ENCODE measurements at regions not wholly inside any gene's neighbourhood (a gene's known extent, or its start where the extent isn't known, plus 50 kb on each side); places are given as distances from the start of the nearest gene placed in this dataset.

DNA sequence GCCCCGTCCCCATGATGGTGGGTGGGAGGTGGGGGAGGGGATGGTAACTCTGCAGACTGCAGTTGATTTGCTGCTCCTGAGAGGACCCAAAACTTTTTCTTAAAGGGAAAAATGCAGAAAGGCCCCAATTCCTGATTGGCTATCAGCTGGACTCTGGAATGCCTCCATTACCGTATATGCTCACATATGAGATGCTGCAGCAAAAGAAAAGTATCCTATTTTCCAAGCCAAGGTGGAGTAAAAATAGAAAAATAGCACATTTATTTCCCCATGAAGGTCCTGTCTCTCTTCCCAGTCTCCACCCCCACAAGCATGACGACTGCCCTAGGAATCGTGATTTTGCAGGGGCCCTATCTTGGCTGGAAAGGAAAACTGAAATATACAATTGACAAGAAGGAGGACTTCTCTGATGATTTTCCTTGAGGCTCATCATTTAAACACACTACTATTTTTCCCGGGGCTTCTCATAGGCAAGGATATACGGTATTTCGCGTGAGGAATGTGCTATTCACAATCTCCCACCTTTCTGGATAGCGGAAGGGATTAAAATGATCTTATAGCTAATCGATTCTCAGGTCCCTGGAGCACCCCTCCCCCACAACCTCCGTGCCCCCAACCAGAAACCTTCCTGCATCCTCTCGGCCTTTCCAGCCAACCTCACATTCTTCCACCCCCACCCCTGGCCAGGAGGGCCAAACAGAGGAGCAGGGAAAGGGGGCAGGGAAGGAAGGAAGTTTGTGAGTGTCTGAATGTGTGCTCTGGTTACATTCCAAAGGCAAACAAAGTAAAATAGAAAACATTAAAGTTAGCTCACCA lies 138.9 kb upstream of the CCND2 start:
- DNase-seq (ENCODE audit: low read depth): no peak

DNA sequence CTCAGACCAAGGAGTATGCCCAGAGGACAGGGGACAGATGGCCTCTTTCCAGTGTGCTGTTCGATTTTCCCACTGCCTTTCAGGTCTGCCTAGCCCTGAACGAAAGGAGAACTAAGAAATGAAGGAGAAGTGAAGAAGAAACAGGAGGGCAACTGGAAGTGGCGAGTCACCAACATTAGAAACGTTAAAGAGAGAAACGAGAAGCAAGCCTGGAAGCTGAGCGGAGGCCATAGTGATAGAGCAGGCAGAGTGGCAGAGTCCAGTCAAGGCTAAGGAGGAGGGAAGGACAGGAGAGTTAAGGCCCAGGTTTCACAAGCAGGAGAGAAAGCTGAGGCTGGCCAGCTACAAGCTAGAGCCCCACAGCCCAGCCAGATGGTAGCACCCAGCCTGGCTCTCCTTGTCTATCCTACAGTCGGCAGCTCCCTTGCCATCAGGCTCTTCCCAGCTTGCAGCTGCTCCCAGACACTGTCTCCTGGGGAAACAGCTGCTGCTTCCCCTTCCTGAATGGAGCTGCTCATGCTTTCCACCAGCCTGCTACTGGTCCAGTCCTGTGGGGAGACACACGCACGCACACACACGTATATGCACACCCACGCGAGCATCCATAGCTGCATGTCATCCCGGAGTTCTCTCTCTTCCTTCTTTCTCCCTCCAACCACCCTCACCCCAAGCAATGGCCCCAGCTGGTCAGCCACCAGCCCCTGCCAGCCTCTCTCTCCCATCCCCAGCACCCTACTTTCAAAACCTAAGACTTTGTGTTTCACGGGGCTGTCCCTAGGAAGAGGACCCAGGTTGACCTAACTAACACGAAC lies 139.7 kb upstream of the CCND2 start:
- no peak for DNase-seq (ENCODE audit: low read depth)

DNA sequence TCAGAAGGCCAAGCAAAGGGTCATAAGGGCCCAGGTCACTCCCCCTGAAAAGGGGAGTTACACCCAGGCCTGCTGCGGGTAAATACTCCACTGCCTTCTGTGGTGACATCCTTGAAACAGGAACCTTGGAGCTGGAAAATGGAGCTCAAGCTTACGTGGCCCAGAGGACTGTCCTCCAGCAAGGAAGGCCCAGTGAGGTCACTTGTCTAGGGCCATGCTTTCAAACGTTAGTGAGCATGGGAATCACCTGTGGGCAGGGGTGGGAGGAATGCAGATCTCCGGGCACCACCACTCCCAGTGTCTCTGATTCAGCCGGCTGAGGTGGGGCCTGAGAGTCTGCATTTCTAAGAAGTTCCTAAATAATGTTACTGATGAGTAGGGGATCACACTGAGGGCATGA lies 140.5 kb upstream of the CCND2 start:
- DNase-seq (ENCODE audit: low read depth): no peak

DNA sequence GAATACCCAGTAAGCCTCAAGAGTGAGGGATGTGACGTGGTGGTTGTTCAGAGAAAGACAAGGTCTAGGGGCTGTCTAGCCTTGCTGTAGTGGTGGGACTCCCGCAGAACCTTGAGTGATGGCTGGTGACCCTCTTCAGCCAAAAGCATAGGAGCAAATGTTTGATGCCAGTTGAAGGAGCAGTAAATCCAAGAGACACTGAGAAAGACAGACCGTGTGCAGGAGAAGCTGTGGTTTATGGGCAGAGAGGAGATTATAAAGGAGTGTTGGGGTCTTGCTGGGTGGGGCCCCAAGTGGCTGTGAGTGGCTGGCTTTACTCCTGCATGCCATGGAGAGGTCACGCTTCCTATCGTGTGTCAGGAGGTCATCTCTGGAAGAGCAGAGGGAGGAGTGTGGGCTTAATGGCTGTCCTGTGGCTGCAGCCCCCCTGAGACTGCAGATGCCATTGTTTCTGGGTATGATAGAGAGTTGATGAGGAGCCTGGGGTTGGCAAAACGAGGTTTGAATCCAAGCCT lies 152.0 kb upstream of the CCND2 start:
- no peak for DNase-seq (ENCODE audit: low read depth)

DNA sequence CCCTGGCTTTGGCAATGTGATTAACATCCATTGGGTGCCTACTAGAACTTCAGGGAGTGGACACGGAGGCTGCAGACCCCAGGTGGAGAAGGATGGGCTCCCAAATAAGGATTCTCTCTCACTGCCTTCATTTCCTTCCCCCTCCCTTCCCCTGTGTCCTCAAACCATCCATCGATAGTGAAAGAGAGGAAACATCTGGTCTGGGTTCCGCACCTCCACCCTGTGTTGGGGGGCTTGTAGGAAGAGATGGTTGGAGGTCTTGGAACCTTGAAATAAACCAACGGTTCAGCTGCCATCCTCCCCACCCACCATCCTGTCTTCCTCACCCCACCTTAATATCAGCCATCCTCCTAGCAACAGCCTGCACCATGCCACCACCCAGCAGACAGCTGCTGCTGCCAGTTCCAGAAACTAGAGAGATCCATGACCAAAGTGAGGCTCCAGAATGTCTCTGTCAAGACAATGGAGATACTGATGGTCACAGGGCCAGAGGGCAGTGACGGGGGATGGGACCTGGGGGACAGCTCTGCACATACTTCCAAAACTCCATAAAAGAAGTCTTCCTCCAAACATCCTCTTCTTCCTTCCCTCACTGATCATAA lies 153.1 kb upstream of the CCND2 start:
- no peak for DNase-seq (ENCODE audit: low read depth)

DNA sequence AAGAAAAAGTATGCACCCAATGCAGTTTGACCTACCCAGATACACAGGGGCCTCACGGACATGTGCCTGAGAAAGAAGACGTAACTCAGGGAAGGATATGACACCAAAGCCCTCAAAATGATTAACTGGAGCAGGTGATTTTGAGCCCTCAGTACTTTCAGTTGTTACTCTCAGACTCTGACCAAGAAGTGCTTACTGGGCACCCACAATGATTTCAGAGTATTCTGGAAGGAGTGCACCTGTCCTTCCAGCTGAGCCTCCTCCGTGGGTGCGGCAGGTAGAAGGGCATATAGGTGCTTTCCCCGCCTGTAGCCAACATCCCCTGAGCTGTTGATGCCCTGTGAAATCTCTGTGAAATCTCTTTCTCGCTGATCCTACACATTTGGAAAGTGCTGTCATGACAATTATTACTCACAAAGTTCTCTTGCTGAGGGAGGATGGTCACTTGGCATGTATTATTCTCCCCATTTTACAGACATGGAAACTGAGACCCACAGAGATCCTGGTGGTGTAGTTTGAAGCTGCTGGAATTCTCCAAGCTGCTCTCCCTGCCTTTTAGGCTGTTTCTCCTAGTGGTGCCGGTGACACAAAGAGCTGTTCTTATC lies 154.3 kb upstream of the CCND2 start:
- DNase-seq (ENCODE audit: low read depth): no peak

DNA sequence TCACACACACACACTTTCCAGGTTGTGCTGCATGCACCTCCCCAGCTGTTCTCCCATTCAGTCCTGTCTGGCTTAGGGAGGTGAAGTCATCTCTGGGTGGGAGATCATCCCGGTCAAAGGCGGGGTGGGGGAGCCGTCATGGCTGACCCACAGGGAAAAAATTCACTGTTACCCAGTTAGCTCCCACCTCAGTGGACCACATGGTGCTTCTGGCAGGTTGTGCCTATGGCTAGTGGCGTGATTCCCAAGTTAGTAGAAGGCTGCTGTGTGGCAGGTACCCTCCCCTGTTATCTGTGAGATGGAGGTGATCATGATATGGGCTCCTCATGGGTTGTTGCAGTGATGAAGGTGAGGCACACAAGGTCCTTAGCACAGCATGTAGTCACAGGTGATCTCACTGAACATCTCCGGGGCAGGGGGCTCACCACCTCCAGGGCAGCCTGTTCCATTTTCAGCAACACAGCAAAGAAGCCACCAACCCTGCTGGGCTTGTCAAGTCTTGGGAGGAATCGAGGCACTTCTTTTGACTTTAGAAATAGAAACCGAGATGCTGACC lies 154.9 kb upstream of the CCND2 start:
- no peak for DNase-seq (ENCODE audit: low read depth)

DNA sequence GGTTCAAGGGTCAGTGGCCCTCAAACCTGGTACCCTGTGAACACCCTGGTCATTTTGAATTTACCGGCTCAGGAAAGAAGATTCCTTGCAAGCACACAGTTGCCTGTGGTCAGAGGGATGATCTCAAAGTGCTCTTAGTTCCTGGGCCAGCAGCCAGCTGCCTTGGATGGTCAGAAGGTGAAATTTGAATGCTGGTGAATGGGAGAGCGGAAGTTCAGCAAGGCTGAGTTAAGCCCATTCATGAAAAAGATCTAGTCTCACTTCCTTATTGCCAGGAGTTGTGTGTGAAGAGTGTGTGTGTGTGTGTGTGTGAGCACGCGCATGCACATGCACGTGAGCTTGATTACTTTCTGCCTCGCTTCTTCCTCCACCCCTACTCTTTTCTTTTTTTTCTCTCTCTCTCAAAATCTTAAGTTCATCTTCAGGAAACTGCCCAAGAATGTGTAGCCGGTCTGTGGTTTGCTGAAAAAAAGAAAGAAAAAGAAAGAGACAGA lies 155.5 kb upstream of the CCND2 start:
- peak; percentile 84 for DNase-seq (ENCODE audit: low read depth)

DNA sequence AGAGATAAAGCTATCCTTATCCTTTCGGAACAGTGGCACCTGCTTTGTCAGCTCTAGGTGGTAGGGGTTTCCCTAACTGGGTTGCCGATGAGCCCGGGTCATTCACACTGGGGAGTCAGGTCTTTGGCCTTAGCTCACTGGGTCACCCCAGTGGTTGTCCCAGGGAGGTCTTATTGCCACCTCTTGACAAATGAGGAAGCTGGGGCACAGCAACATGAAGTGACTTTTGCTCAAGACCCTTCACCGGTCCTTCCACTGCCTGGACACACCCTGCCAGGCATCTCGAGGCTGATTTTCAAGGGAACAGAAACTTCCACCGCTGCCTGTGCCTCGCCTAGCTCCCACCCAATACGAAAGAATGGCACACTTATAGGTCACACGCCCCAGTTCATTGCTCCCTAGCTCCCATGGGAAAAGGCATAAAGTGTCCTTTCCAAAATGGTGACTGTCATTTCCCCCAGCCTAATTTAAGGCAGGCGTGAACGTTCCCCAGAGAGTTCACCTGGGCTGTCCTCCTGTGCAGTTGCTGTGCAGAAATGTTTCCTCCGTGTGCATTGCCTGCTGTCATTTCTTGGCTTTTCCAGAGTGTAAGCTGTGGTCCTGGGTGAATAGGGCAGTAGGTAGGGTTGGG lies 156.1 kb upstream of the CCND2 start:
- no peak for DNase-seq (ENCODE audit: low read depth)

DNA sequence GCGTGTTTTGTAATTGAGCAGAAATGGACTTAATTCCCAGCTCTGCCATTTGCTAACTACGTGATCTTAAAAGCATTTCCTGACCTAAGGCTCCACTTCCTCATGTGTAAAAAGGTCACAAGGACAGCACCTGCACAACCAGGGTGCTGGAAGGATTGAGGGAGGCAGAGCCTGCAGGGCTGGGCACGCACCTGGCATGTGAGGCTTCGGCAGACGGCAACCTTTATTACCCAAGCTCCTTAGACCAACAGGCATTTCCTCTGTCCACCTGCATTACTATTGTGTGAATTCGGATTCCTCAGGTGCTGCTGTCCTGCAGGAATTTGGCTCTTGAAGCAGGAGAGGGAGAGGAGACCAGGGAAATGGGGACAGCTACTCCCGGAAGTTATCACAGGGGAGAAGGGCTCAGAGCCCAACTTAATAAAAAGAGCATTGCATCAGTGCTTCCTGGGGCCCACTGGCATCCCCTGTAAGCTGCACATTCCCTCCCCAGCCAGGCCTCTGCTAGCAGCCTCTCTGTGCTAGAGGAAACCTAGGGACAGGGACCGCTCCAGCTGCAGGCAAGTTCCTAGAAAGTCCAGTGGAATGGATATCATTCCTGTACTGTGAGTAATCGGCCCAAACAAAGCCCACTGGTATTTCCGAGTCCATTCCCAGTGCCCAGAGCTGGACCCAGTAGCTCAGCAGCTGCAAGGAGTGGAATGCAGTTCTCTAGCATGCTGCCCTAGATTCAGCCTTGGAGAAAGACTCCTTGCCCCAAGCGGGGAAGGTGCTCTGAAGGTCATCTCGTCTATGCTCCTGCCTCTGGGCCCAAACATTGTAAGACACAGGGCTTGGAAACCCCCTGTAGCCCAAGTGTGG lies 157.1 kb upstream of the CCND2 start:
- DNase-seq (ENCODE audit: low read depth): peak; percentile 88

DNA sequence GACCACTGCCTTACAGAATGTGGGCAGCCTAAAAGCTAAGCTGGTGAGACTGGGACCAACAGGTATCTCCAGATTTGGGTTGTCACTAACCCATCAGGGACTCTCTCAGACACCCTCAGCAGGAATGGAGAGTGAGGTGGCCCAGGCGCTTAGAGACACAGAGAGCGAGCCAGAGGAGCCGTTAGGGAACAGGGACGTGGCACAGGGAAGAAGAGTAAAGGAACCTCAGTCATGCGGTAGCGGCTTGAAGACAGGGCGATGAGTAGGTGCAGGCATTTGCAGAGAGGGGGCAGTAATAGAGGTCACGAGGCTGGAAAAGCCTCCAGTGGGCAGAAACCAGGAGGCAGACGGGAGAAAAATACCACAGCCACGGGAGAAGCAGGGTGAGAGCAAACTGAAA lies 158.0 kb upstream of the CCND2 start:
- DNase-seq (ENCODE audit: low read depth): no peak

DNA sequence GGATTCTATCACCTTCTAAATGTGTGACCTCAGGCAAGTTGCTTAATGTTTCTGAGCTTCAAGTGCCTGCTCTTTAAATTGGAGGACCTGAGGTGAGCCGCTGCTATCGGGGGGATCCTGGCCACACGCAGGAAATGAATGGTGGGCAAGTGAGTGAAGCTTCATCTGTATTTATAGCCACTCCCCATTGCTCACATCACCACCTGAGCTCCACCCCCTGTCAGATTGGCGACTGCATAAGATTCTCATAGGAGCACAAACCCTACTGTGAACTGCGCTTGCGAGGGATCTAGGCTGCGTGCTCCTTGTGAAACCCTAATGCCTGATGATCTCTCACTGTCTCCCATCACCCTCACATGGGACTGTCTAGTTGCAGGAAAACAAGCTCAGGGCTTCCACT lies 158.6 kb upstream of the CCND2 start:
- no peak for DNase-seq (ENCODE audit: low read depth)

DNA sequence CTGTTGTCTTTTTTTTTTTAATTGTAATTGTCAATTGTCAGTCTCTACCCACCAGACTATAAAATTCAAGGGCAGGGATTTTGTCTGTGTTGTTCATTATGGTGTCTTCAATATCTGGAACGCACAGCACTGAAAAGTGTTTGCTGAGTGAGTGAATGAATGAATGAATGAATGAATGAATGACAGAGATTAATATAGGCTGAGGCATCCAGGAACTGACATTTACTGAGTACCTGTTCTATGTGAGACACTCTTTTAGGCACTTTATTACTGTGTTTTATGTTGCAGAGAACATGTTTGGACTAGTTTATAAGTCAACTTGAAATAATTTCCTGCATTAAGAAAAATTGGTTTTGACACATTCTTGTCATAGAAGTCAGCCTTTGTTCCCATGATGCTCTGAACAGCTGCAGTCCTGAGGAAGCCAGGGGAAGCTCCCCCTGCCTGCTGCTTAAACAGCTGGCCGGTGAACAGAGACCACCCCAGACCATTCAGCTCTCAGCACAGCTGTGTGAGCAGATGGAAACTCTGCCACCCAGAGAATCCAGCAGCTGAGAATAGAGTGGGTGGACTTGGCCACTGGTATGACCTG lies 160.7 kb upstream of the CCND2 start:
- peak; percentile 43 for DNase-seq (ENCODE audit: low read depth)

DNA sequence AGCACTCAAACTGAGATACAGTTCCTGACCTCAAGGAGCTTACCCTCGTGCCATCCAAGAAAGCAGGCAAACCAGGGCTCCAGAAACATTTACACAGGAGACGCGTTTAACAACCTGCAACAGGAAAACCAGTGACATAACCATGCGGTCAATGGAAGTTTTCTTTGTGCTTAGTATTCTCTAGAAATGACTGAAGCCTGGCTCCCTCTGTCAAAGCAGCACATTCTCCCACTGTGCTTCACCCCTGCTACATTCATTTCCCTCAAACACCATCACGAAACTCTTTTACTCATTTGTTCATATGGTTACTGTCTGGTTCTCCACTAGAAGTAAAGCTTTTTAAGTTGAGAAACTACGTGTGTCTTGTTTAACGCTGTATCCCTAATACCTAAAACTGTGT lies 161.3 kb upstream of the CCND2 start:
- no peak for DNase-seq (ENCODE audit: low read depth)

DNA sequence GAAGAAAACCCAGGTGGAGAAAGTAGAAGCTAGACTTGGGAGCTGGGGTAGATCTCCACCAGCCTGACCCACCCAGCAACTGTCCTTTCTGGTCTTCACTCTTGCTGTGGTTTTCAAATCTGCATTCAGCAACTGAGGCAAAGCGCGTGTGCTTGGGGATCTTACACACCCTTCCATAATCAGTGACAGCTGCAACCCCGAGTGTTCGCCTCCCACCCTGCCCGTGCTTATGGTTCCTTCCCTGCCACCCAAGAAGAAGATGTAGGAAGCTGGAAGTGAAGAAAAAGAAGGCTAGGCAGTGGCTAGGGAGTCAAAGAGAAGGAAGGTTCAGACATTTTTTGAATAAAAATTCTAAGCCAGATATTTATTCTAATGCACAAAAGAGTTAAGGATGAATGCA lies 162.6 kb upstream of the CCND2 start:
- no peak for DNase-seq (ENCODE audit: low read depth)

DNA sequence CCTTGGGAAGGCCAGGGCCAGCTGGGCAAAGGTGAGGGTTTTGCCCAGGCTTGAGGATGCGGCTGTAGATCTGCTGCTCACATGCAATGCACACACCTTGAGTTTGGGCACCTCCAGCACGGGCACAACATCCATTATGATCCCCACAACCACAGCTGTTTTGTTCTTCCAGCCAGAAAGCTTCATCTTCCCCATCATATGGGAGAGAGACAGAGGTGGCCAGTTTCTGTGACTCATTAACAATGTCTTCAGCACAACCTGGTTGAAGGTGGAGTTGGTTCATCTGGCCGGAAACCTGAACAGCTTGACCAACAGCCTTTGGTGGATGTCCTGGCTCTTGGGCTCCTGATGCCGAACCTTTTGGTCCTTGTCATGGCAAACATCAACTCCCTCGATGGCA lies 163.7 kb upstream of the CCND2 start:
- no peak for DNase-seq (ENCODE audit: low read depth)

DNA sequence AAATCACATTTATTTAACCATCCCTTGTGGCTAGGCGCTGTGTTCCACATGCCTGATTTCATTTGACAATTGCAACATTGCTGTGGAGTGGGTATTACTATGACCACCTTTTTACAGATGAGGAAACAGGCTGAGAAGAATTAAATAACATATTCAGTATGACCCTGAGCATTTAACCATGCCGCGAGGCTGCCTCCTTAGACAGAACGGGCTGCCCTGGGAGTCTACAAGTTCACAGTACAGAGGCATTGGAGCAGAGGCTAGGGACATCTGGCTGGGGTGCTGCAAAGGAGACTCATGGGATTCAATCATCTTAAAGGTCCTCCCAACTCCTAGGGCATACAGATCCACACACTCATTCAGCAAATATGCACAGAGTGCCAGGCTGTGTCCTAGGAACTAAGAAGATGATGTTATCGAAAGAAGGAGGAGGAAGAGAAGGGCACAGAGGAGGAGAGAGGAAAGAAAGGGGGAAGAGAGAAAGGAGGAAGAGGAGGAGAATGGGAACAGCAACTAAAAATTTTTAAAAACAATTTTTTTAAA lies 164.7 kb upstream of the CCND2 start:
- DNase-seq (ENCODE audit: low read depth): no peak

DNA sequence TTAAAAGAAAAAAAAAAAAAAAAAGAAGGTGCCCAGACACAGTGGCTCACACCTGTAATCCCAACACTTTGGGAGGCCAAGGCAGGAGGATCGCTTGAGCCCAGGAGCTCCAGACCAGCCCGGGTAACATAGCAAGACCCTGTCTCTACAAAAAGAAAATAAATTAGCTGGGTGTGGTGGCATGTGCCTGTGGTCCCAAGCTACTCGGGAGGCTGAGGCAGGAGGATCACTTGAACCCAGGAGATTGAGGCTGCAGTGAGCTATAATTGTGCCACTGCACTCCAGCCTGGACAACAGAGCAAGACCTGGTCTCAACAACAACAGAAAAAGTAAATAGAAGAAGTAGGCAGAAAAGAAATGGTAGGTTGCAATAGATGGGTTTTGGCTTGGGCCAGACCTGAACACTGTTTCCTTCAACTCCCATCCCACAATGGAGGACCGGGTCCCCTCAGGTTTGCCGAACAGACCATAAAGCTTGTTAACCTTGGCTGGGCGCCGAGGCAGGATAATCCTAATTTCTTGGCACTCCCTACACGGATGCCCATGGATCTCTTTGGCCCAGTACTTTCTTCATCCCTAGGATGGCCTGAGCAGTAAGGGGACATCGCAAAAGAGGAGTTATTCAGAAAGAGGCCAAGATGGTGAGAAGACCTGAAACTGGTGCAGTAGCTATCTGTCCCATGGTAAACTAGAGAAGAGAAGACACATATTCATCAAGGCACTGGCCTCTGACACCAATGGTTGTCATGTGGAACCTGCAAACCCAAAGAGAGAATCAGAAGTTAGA lies 165.5 kb upstream of the CCND2 start:
- DNase-seq (ENCODE audit: low read depth): no peak

DNA sequence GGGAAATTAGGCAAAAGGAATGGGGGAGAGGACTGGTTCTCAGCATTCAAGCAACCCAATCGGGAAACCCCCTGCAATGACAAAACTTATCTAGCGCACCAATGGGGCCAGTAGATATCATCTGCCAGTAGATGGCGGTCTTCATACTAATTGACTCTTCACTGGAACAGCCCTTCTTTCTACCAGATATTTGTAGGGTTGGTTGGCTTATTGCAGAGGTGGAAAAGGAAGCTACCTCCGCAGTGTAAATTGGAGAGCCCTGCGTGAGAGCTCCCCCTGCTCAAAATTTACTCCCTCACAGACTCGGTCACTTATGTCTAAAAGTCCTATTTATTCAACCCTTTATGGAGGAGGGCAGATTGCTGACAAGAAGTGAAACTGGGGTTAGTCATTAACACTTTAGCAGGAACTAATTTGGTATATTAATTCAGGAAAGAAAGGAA lies 166.1 kb upstream of the CCND2 start:
- DNase-seq (ENCODE audit: low read depth): peak; percentile 66
